GM12878 (cell line): ENCODE measurements at regions not wholly inside any gene's neighbourhood (a gene's known extent, or its start where the extent isn't known, plus 50 kb on each side); places are given as distances from the start of the nearest gene placed in this dataset.

Source experiments
- ATAC-seq: fragments of 200-7000 bp; cut with Tn5 transposase; 3 replicates; pipeline ENCODE4 v1.9.1; 2020; ENCODE audit warnings: mild to moderate bottlenecking, moderate library complexity
- BruUV-seq: library from RNA; stranded (reverse); fragments of 400-500 nt; replicated peaks from 2 replicates; lab custom pipeline; 2021; lab: Mats Ljungman, UMichigan
- CTCF ChIA-PET: fragments of 300-600 bp; sonication (Branson Sonifier 250); formaldehyde crosslinking; extraction: SDS; loops from one replicate; lab custom pipeline; 2021; ENCODE audit warnings: inconsistent platforms; lab: Yijun Ruan, JAX
- POLR2A ChIA-PET: fragments of 350-600 bp; formaldehyde crosslinking; extraction: SDS; loops from one replicate; lab custom pipeline; 2021; ENCODE audit warnings: inconsistent platforms; lab: Charles Lee
- RAD21 ChIA-PET: fragments of 300-600 bp; sonication (Branson Sonifier 250); formaldehyde crosslinking; loops from one replicate; lab custom pipeline; 2023; ENCODE audit warnings: antibody characterized with exemption; ENCODE audit not compliant: unreplicated experiment; lab: Charles Lee
- SMC1A ChIA-PET: fragments of 300-600 bp; sonication (Branson Sonifier 250); formaldehyde crosslinking; loops from one replicate; lab custom pipeline; 2023; ENCODE audit not compliant: unreplicated experiment, uncharacterized antibody; lab: Charles Lee
- DNase-seq: peaks from one replicate; pipeline ENCODE4 v3.0.0-alpha.2; 2011; ENCODE audit warnings: low read depth, low spot score
- FAIRE-seq: peaks from 3 replicates; lab custom pipeline; 2011; peaks lifted over from hg19 to GRCh38; lab: Jason Lieb, UNC
- H2AFZ ChIP-seq: 2 replicates; pipeline ENCODE4 v1.6.0; 2011; ENCODE audit warnings: low read depth, low read length, control low read depth; ENCODE audit not compliant: control insufficient read depth
- H3K27ac ChIP-seq: 2 replicates; pipeline ENCODE4 v1.5.1; 2011; ENCODE audit warnings: control low read depth; ENCODE audit not compliant: control insufficient read depth, insufficient read depth
- H3K27me3 ChIP-seq, 2 experiments: replicated peaks in 1 of 2; 2 replicates each; pipeline versions ENCODE4 v1.6.0 to v1.6.1; 2011; ENCODE audit warnings: low read length in 1 of 2; ENCODE audit not compliant: control insufficient read depth in 2 of 2, insufficient read depth in 2 of 2
- H3K36me3 ChIP-seq, 2 experiments: 2 replicates each; pipeline ENCODE4 v1.5.1; 2011; ENCODE audit warnings: low read length in 1 of 2; ENCODE audit not compliant: control insufficient read depth in 2 of 2, insufficient read depth in 2 of 2
- H3K4me1 ChIP-seq: 2 replicates; pipeline ENCODE4 v1.6.1; 2011; ENCODE audit warnings: mild to moderate bottlenecking, low read length, moderate library complexity, mixed read lengths; ENCODE audit not compliant: control insufficient read depth, insufficient read depth
- H3K4me2 ChIP-seq: 2 replicates; pipeline ENCODE4 v1.6.0; 2011; ENCODE audit warnings: control low read depth; ENCODE audit not compliant: control insufficient read depth, insufficient read depth
- H3K4me3 ChIP-seq: fragments of 200-600 bp; sonication (generic); 2 replicates; pipeline ENCODE4 v1.5.1; 2016
- H3K79me2 ChIP-seq: 2 replicates; pipeline ENCODE4 v1.6.0; 2011; ENCODE audit warnings: low read length; ENCODE audit not compliant: control insufficient read depth, insufficient read depth
- H3K9ac ChIP-seq: 2 replicates; pipeline ENCODE4 v1.8.0; 2011; ENCODE audit warnings: low read length, control low read depth, mixed read lengths; ENCODE audit not compliant: control insufficient read depth, insufficient read depth
- H3K9me3 ChIP-seq: replicated peaks from 3 replicates; pipeline ENCODE4 v1.5.1; 2011; ENCODE audit warnings: mild to moderate bottlenecking, low read length; ENCODE audit not compliant: control insufficient read depth, insufficient read depth
- H4K20me1 ChIP-seq: 2 replicates; pipeline ENCODE4 v1.6.0; 2011; ENCODE audit not compliant: control insufficient read depth, insufficient read depth
- HDAC6 ChIP-seq: fragments of 200-600 bp; sonication (generic); IDR thresholded peaks from one replicate; pipeline ENCODE4 v1.8.0; 2017; ENCODE audit warnings: antibody characterized with exemption; ENCODE audit not compliant: unreplicated experiment
- HDGF ChIP-seq: fragments of 450-650 bp; IDR thresholded peaks from 2 replicates; pipeline ENCODE4 v1.6.1; 2016; ENCODE audit warnings: antibody characterized with exemption
- NFXL1 ChIP-seq: fragments of 450-650 bp; IDR thresholded peaks from 2 replicates; pipeline ENCODE4 v1.6.1; 2017; ENCODE audit warnings: antibody characterized with exemption, mild to moderate bottlenecking, borderline replicate concordance
- NRF1 ChIP-seq: conservative IDR thresholded peaks from 2 replicates; pipeline ENCODE4 v1.6.1; 2011; ENCODE audit warnings: mild to moderate bottlenecking, low read depth, low read length, improper control_type of control experiment
- PBX3 ChIP-seq: IDR thresholded peaks from 2 replicates; pipeline ENCODE4 v1.6.1; 2011; ENCODE audit warnings: mild to moderate bottlenecking, low read depth, low read length, moderate library complexity; ENCODE audit not compliant: insufficient replicate concordance
- TBL1XR1 ChIP-seq: IDR thresholded peaks from 2 replicates; pipeline ENCODE4 v1.6.1; 2012; ENCODE audit warnings: low read depth, low read length, improper control_type of control experiment
- WRNIP1 ChIP-seq: IDR thresholded peaks from 2 replicates; pipeline ENCODE4 v1.6.1; 2011; ENCODE audit warnings: low read depth, low read length, improper control_type of control experiment, borderline replicate concordance
- WGBS: methylation state at CpG from one replicate; pipeline ENCODE4 v1.1.6; 2016; ENCODE audit warnings: low lambda C conversion rate; ENCODE audit not compliant: insufficient replicate concordance, insufficient coverage; ENCODE audit errors: missing lambda C conversion rate; 5-methylcytosine and 5-hydroxymethylcytosine counted together
- in situ Hi-C: fragments of 300-500 bp; cut with MboI; formaldehyde crosslinking; loops from 9 replicates; pipeline ENCODE4 v1.14.3; 2018; ENCODE audit warnings: mixed read lengths
- intact Hi-C: fragments of 100-400 bp; cut with micrococcal nuclease; formaldehyde crosslinking; loops from one replicate; pipeline ENCODE4 v1.14.2; 2022; ENCODE audit not compliant: unreplicated experiment
- TF ChIP-seq, protein P1 (sequence below): fragments of 450-650 bp; IDR thresholded peaks from 2 replicates; pipeline ENCODE4 v1.6.1; 2018; ENCODE audit warnings: borderline replicate concordance, mild to moderate bottlenecking; ENCODE audit not compliant: partially characterized antibody
- TF ChIP-seq, protein P2 (sequence below): fragments of 450-650 bp; IDR thresholded peaks from 2 replicates; pipeline ENCODE4 v1.6.1; 2016; ENCODE audit warnings: mild to moderate bottlenecking, moderate library complexity, borderline replicate concordance

DNA sequence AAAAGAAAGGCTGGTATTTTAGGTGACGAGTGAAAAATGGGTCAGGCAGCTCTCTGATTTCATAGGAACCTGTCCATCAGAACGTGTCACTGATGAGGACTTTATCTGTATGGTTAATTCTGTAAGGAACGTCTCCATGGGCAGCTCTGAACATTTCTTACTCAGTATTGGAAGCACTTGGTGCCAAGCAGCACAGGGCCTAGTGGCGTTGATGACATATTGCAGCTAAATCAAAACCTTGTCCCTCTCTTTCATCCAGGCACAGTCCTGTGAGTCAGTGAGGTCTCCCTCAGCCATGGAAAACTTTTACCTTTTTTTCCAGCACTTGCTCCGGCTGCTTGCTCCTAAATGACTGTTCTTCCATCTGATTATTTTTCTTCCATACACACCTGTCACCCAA is 301.9 kb downstream of the DHX15 start:
- DNase-seq (no peak), FAIRE-seq (no peak), ATAC-seq (no peak)
- WGBS: 2% methylated on average over 5 of the region's 5 CpGs
- RAD21 ChIA-PET: no interaction called here
- Histone ChIP-seq H4K20me1 (no peaks in the 10 kb centered on the region), H3K9ac (no peak overlapping the region), H2AFZ (no peak overlapping the region), H3K4me2 (no peak overlapping the region), H3K27ac (no peak overlapping the region), H3K9me3 (no peaks in the 10 kb centered on the region), H3K79me2 (no peaks in the 10 kb centered on the region), H3K4me1 (no peaks in the 10 kb centered on the region), H3K27me3 (no peaks in the 10 kb centered on the region), H3K4me3 (no peak overlapping the region), H3K36me3 (no peaks in the 10 kb centered on the region)
- SMC1A ChIA-PET: no interaction called here
- intact Hi-C loops (no loop called here), in situ Hi-C loops (no loop called here)
- POLR2A ChIA-PET: no interaction called here
- no peak for TF ChIP-seq NFXL1
- no peak for TF ChIP-seq HDAC6
- TF ChIP-seq WRNIP1: no peak
- TF ChIP-seq, protein P1, sequence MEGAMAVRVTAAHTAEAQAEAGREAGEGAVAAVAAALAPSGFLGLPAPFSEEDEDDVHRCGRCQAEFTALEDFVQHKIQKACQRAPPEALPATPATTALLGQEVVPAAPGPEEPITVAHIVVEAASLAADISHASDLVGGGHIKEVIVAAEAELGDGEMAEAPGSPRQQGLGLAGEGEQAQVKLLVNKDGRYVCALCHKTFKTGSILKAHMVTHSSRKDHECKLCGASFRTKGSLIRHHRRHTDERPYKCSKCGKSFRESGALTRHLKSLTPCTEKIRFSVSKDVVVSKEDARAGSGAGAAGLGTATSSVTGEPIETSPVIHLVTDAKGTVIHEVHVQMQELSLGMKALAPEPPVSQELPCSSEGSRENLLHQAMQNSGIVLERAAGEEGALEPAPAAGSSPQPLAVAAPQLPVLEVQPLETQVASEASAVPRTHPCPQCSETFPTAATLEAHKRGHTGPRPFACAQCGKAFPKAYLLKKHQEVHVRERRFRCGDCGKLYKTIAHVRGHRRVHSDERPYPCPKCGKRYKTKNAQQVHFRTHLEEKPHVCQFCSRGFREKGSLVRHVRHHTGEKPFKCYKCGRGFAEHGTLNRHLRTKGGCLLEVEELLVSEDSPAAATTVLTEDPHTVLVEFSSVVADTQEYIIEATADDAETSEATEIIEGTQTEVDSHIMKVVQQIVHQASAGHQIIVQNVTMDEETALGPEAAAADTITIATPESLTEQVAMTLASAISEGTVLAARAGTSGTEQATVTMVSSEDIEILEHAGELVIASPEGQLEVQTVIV: no peak
- TF ChIP-seq NRF1: no peak
- TF ChIP-seq HDGF: no peak
- TF ChIP-seq, protein P2, sequence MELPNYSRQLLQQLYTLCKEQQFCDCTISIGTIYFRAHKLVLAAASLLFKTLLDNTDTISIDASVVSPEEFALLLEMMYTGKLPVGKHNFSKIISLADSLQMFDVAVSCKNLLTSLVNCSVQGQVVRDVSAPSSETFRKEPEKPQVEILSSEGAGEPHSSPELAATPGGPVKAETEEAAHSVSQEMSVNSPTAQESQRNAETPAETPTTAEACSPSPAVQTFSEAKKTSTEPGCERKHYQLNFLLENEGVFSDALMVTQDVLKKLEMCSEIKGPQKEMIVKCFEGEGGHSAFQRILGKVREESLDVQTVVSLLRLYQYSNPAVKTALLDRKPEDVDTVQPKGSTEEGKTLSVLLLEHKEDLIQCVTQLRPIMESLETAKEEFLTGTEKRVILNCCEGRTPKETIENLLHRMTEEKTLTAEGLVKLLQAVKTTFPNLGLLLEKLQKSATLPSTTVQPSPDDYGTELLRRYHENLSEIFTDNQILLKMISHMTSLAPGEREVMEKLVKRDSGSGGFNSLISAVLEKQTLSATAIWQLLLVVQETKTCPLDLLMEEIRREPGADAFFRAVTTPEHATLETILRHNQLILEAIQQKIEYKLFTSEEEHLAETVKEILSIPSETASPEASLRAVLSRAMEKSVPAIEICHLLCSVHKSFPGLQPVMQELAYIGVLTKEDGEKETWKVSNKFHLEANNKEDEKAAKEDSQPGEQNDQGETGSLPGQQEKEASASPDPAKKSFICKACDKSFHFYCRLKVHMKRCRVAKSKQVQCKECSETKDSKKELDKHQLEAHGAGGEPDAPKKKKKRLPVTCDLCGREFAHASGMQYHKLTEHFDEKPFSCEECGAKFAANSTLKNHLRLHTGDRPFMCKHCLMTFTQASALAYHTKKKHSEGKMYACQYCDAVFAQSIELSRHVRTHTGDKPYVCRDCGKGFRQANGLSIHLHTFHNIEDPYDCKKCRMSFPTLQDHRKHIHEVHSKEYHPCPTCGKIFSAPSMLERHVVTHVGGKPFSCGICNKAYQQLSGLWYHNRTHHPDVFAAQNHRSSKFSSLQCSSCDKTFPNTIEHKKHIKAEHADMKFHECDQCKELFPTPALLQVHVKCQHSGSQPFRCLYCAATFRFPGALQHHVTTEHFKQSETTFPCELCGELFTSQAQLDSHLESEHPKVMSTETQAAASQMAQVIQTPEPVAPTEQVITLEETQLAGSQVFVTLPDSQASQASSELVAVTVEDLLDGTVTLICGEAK: no peak
- no peak for TF ChIP-seq TBL1XR1
- no peak for TF ChIP-seq PBX3
- BruUV-seq: no TSS peak
- CTCF ChIA-PET: no interaction called here
